A549 (cell line): ENCODE measurements at regions not wholly inside any gene's neighbourhood (a gene's known extent, or its start where the extent isn't known, plus 50 kb on each side); places are given as distances from the start of the nearest gene placed in this dataset.

Experiments used
- ATAC-seq, 2 experiments: fragments of 200-7000 bp in 1 of 2; fragments of >200 bp in 1 of 2; cut with Nextera tagmentation in 1 of 2; cut with Tn5 transposase in 1 of 2; 3 replicates each; pipeline versions ENCODE4 v1.8.0 to v1.9.1; 2018 to 2020; ENCODE audit warnings: mild to moderate bottlenecking in 1 of 2, moderate library complexity in 1 of 2
- CTCF ChIA-PET: fragments of 300-600 bp; sonication (Branson Sonifier 250); formaldehyde crosslinking; extraction: SDS; loops from one replicate; lab custom pipeline; 2021; ENCODE audit warnings: antibody characterized with exemption, inconsistent platforms; lab: Yijun Ruan, JAX
- POLR2A ChIA-PET: fragments of 350-600 bp; formaldehyde crosslinking; extraction: SDS; loops from one replicate; lab custom pipeline; 2021; ENCODE audit warnings: antibody characterized with exemption, inconsistent platforms; lab: Yijun Ruan, JAX
- DNase-seq, 2 experiments: peaks; one replicate each; pipeline versions ENCODE4 v3.0.0 to v3.0.0-alpha.2; 2011 to 2016; ENCODE audit warnings: low read depth in 1 of 2, low spot score in 1 of 2
- FAIRE-seq: peaks from 2 replicates; lab custom pipeline; 2011; peaks lifted over from hg19 to GRCh38; lab: Jason Lieb, UNC
- H3K27ac ChIP-seq, 2 experiments: fragments of >200 bp; sonication (Bioruptor Twin); formaldehyde crosslinking; 3 replicates each; pipeline ENCODE4 v1.5.1; 2016 to 2017
- H3K4me1 ChIP-seq: fragments of >200 bp; sonication (Bioruptor Twin); formaldehyde crosslinking; 3 replicates; pipeline ENCODE4 v1.6.1; 2016
- H3K4me2 ChIP-seq: fragments of >200 bp; sonication (Bioruptor Twin); formaldehyde crosslinking; 3 replicates; pipeline ENCODE4 v1.6.1; 2016
- H3K4me3 ChIP-seq: fragments of >200 bp; sonication (Bioruptor Twin); formaldehyde crosslinking; 3 replicates; pipeline ENCODE4 v1.5.1; 2016
- H3K9me3 ChIP-seq: fragments of >200 bp; sonication (Bioruptor Twin); formaldehyde crosslinking; 3 replicates; pipeline ENCODE4 v1.6.1; 2016
- CHD2 ChIP-seq: fragments of 150-350 bp; IDR thresholded peaks from 2 replicates; pipeline ENCODE4 v1.6.1; 2014; ENCODE audit warnings: low read length; ENCODE audit not compliant: partially characterized antibody
- CHD4 ChIP-seq: fragments of 200-600 bp; sonication (generic); IDR thresholded peaks from 2 replicates; pipeline ENCODE4 v1.6.1; 2016; ENCODE audit warnings: antibody characterized with exemption, mild to moderate bottlenecking, borderline replicate concordance
- EP300 ChIP-seq, 2 experiments: fragments of >200 bp; sonication (Bioruptor Twin); formaldehyde crosslinking; IDR thresholded peaks; 2 replicates in 1 of 2; 3 replicates in 1 of 2; pipeline ENCODE4 v1.6.1; 2016 to 2017
- ESRRA ChIP-seq: fragments of 150-350 bp; IDR thresholded peaks from 2 replicates; pipeline ENCODE4 v1.6.1; 2014; ENCODE audit warnings: mild to moderate bottlenecking, low read length, borderline replicate concordance
- FOSB ChIP-seq: fragments of 250-450 bp; sonication (Bioruptor Pico); IDR thresholded peaks from 2 replicates; pipeline ENCODE4 v1.5.0; 2020; ENCODE audit warnings: mild to moderate bottlenecking, moderate library complexity
- FOSL2 ChIP-seq, 2 experiments: fragments of 450-650 bp in 1 of 2; fragments of >200 bp in 1 of 2; sonication (Bioruptor Twin) in 1 of 2; formaldehyde crosslinking; IDR thresholded peaks; 2 replicates each; pipeline versions ENCODE4 v1.5.0 to v1.6.1; 2016 to 2020; ENCODE audit warnings: mild to moderate bottlenecking in 1 of 2, moderate library complexity in 1 of 2
- FOXS1 ChIP-seq: fragments of 250-450 bp; sonication (Bioruptor Pico); IDR thresholded peaks from 2 replicates; pipeline ENCODE4 v1.5.0; 2020; ENCODE audit warnings: mild to moderate bottlenecking, moderate library complexity
- GATA3 ChIP-seq: IDR thresholded peaks from 2 replicates; pipeline ENCODE4 v1.6.1; 2012; ENCODE audit warnings: borderline replicate concordance
- HEYL ChIP-seq: fragments of 250-450 bp; sonication (Bioruptor Pico); IDR thresholded peaks from 2 replicates; pipeline ENCODE4 v1.8.0; 2021; ENCODE audit warnings: mild to moderate bottlenecking, moderate library complexity
- HMGXB4 ChIP-seq: fragments of 250-450 bp; sonication (Bioruptor Pico); IDR thresholded peaks from 2 replicates; pipeline ENCODE4 v1.5.0; 2021; ENCODE audit warnings: mild to moderate bottlenecking, moderate library complexity, borderline replicate concordance
- HOXA7 ChIP-seq: fragments of 250-450 bp; sonication (Bioruptor Pico); IDR thresholded peaks from 2 replicates; pipeline ENCODE4 v1.5.0; 2020; ENCODE audit warnings: mild to moderate bottlenecking, moderate library complexity
- JUN ChIP-seq, 2 experiments: fragments of >200 bp; sonication (Bioruptor Twin); formaldehyde crosslinking; IDR thresholded peaks; 2 replicates in 1 of 2; 3 replicates in 1 of 2; pipeline ENCODE4 v1.6.1; 2016 to 2017
- MAX ChIP-seq: IDR thresholded peaks from 2 replicates; pipeline ENCODE4 v1.6.1; 2012
- MYC ChIP-seq: IDR thresholded peaks from 2 replicates; pipeline ENCODE4 v1.6.1; 2012; ENCODE audit warnings: mild to moderate bottlenecking, inconsistent platforms, low read length, improper control_type of control experiment, borderline replicate concordance
- NFE2L2 ChIP-seq: fragments of 150-350 bp; conservative IDR thresholded peaks from 2 replicates; pipeline ENCODE4 v1.6.1; 2014; ENCODE audit warnings: low read length
- NPAS2 ChIP-seq: fragments of 250-450 bp; sonication (Bioruptor Pico); IDR thresholded peaks from 2 replicates; pipeline ENCODE4 v1.8.0; 2022; ENCODE audit warnings: mild to moderate bottlenecking, moderate library complexity, borderline replicate concordance
- NR3C1 ChIP-seq: fragments of >200 bp; sonication (Bioruptor Twin); formaldehyde crosslinking; IDR thresholded peaks from 3 replicates; pipeline ENCODE4 v1.6.1; 2017
- RAD21 ChIP-seq, 2 experiments: fragments of >200 bp in 1 of 2; sonication (Bioruptor Twin) in 1 of 2; formaldehyde crosslinking in 1 of 2; IDR thresholded peaks in 1 of 2; conservative IDR thresholded peaks in 1 of 2; 2 replicates in 1 of 2; 3 replicates in 1 of 2; pipeline ENCODE4 v1.6.1; 2012 to 2018; ENCODE audit warnings: inconsistent platforms in 1 of 2
- RCOR1 ChIP-seq: fragments of 150-350 bp; IDR thresholded peaks from 2 replicates; pipeline ENCODE4 v1.6.1; 2014; ENCODE audit warnings: antibody characterized with exemption, low read length, low read depth
- SREBF2 ChIP-seq: fragments of 450-650 bp; IDR thresholded peaks from 2 replicates; pipeline ENCODE4 v1.6.1; 2014; ENCODE audit warnings: mild to moderate bottlenecking, moderate library complexity
- TP53 ChIP-seq: fragments of 250-450 bp; sonication (Bioruptor Pico); IDR thresholded peaks from 2 replicates; pipeline ENCODE4 v1.5.0; 2021; ENCODE audit warnings: mild to moderate bottlenecking, moderate library complexity
- ZNF302 ChIP-seq: fragments of 250-450 bp; sonication (Bioruptor Pico); IDR thresholded peaks from 2 replicates; pipeline ENCODE4 v1.9.0; 2021; ENCODE audit warnings: inconsistent platforms, mild to moderate bottlenecking, moderate library complexity
- WGBS: methylation state at CpG from one replicate; pipeline ENCODE4 v1.1.6; 2017; ENCODE audit errors: missing lambda C conversion rate; 5-methylcytosine and 5-hydroxymethylcytosine counted together
- TF ChIP-seq, protein P1 (sequence below): fragments of 150-350 bp; IDR thresholded peaks from 2 replicates; pipeline ENCODE4 v1.6.1; 2014; ENCODE audit warnings: low read depth, mild to moderate bottlenecking, low read length
- TF ChIP-seq, protein P2 (sequence below): IDR thresholded peaks from 2 replicates; pipeline ENCODE4 v1.6.1; 2012
- TF ChIP-seq, protein P3 (sequence below): IDR thresholded peaks from 2 replicates; pipeline ENCODE4 v1.6.1; 2012; ENCODE audit warnings: low read depth, borderline replicate concordance

DNA sequence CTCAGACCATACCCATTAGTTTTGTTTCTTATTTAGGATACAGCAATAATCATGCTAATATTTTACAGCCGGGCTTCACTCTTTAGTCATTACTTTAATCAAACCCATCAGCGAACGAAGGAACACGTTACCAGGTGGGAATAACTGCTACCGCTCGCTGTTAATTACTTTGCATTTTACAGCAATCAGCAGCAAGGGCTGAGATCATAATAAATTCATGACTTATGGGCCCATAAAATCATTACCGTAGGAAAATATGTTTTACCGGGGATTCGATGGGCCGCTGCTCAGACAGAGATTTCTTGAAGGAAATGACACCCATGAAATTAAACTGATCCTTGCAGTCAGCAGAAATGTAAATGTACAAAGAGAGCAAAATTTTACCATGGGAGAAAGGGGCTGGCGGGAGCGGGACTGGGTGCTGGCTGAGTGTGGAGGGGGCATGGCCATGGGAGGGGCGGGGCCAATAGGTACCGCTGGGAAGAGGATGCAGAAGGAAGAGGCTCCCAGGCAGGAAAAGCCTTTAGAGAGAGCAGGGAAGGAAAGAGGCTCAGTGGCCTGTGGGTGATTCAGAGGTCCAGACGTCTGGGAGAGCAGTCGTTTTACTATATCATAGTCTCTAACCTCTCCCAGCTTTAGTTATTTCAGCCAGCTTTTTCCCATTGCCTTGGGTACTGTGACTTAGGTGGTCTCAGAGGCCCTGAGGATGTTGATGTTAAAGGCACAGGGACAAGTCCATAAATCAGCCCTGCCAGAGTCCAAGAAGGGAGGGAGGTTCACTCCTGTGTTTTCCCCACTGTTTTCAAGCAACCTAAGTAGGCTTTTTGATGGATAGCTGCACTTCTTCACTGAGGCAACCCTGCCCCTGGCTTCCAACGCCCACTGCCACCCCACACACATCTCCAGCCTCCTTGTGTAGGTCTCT is 258.9 kb downstream of the SEC16B start:
- WGBS = 38% methylated on average over 16 of the region's 17 CpGs
- Histone ChIP-seq H3K4me2 (no peak overlapping the region), H3K4me1 (no peaks in the 10 kb centered on the region), H3K27ac (no peak overlapping the region), H3K9me3 (no peaks in the 10 kb centered on the region), H3K4me3 (no peak overlapping the region)
- ChIA-PET POLR2A (no interaction called here), CTCF (no interaction called here)
- DNase-seq (no peak), ATAC-seq (no peak), FAIRE-seq (no peak)
- TF ChIP-seq RCOR1 (no peak), RAD21 (conservative IDR thresholded peaks at IDR 0.05 in 1 of 2, IDR thresholded peaks at IDR 0.05 in 1 of 2) (no peak), HEYL (CRISPR knock-in tag) (no peak), EP300 (IDR thresholded peaks at IDR 0.05) (no peak), SREBF2 (no peak), GATA3 (no peak), CHD4 (no peak), ZNF302 (no peak), MYC (no peak), ESRRA (no peak), CHD2 (no peak), FOSL2 (IDR thresholded peaks at IDR 0.05) (no peak), FOSL2 (CRISPR knock-in tag; IDR thresholded peaks at IDR 0.05) (no peak), HMGXB4 (no peak)
- TF ChIP-seq, protein P1, sequence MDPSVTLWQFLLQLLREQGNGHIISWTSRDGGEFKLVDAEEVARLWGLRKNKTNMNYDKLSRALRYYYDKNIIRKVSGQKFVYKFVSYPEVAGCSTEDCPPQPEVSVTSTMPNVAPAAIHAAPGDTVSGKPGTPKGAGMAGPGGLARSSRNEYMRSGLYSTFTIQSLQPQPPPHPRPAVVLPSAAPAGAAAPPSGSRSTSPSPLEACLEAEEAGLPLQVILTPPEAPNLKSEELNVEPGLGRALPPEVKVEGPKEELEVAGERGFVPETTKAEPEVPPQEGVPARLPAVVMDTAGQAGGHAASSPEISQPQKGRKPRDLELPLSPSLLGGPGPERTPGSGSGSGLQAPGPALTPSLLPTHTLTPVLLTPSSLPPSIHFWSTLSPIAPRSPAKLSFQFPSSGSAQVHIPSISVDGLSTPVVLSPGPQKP = no peak
- TF ChIP-seq, protein P2, sequence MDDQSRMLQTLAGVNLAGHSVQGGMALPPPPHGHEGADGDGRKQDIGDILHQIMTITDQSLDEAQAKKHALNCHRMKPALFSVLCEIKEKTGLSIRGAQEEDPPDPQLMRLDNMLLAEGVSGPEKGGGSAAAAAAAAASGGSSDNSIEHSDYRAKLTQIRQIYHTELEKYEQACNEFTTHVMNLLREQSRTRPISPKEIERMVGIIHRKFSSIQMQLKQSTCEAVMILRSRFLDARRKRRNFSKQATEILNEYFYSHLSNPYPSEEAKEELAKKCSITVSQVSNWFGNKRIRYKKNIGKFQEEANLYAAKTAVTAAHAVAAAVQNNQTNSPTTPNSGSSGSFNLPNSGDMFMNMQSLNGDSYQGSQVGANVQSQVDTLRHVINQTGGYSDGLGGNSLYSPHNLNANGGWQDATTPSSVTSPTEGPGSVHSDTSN = no peak

DNA sequence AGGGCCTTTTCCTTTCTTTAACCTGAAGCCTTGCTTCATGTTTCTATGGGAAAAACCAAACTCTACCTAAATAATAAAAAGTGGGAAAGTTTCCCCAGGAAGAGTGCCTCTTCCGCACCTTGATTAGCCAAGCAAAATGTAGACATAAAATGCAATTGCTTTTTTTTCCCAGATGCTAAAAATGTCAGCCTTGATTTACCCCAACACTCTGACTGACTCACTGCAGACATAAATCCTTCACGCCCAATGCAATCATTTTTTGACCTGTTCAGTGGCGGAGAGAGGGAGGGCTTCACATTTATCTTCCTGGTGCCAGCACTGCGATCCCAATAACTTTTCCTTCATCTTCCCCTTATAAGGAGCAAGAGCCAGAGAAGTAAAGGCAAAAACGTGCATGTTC is 261.5 kb downstream of the SEC16B start:
- no peak for ATAC-seq
- FAIRE-seq = no peak
- no peak for DNase-seq
- no peak overlapping the region for H3K4me3 ChIP-seq
- TF ChIP-seq HOXA7 (CRISPR knock-in tag) (no peak), NR3C1 (no peak), FOSB (CRISPR knock-in tag) (no peak), NFE2L2 (no peak), HEYL (CRISPR knock-in tag) (no peak), MAX (no peak), JUN (IDR thresholded peaks at IDR 0.05) (no peak), TP53 (CRISPR knock-in tag) (no peak), SREBF2 (no peak), FOXS1 (no peak), NPAS2 (CRISPR knock-in tag) (no peak)
- TF ChIP-seq, protein P3, sequence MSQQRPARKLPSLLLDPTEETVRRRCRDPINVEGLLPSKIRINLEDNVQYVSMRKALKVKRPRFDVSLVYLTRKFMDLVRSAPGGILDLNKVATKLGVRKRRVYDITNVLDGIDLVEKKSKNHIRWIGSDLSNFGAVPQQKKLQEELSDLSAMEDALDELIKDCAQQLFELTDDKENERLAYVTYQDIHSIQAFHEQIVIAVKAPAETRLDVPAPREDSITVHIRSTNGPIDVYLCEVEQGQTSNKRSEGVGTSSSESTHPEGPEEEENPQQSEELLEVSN = no peak
- POLR2A ChIA-PET = no interaction called here
- H3K9me3 ChIP-seq = no peaks in the 10 kb centered on the region
- CTCF ChIA-PET = interaction anchor here (1.5 kb wide), 1 partner anchor 16 kb away, joined by 3 read pairs; no protein-coding TSS in a partner anchor
- H3K4me2 ChIP-seq = no peak overlapping the region
- no peak overlapping the region for H3K27ac ChIP-seq
- 6% methylated on average over 5 of the region's 5 CpGs for WGBS
- H3K4me1 ChIP-seq = no peaks in the 10 kb centered on the region
